PC-3 (cell line): ENCODE measurements at regions not wholly inside any gene's neighbourhood (a gene's known extent, or its start where the extent isn't known, plus 50 kb on each side); places are given as distances from the start of the nearest gene placed in this dataset.

ENCODE experiments used
- ATAC-seq: fragments of 200-7000 bp; cut with Tn5 transposase; 2 replicates; pipeline ENCODE4 v1.9.1; 2020; ENCODE audit warnings: mild to moderate bottlenecking, moderate library complexity
- BruUV-seq: library from RNA; stranded (reverse); fragments of 400-500 nt; replicated peaks from 2 replicates; lab custom pipeline; 2021; lab: Mats Ljungman, UMichigan
- CTCF ChIA-PET: fragments of 300-600 bp; sonication (Branson Sonifier 250); formaldehyde crosslinking; loops from one replicate; lab custom pipeline; 2022; ENCODE audit warnings: antibody characterized with exemption; lab: Charles Lee
- POLR2A ChIA-PET: fragments of 300-600 bp; sonication (Branson Sonifier 250); formaldehyde crosslinking; loops from one replicate; lab custom pipeline; 2022; ENCODE audit warnings: antibody characterized with exemption; ENCODE audit not compliant: unreplicated experiment; lab: Charles Lee
- DNase-seq: peaks from one replicate; pipeline ENCODE4 v3.0.0-alpha.2; 2015
- H2AFZ ChIP-seq: fragments of 300-600 bp; sonication (generic); 2 replicates; pipeline ENCODE4 v1.6.0; 2016; ENCODE audit warnings: antibody characterized with exemption, low read length
- H3F3A ChIP-seq: fragments of 300-600 bp; sonication (generic); one replicate; pipeline ENCODE4 v1.6.0; 2017; ENCODE audit warnings: antibody characterized with exemption, low read length, control low read depth, mild to moderate bottlenecking; ENCODE audit not compliant: unreplicated experiment
- H3K27ac ChIP-seq: fragments of 300-600 bp; sonication (generic); 2 replicates; pipeline ENCODE4 v1.5.1; 2016; ENCODE audit warnings: mild to moderate bottlenecking, low read length
- H3K27me3 ChIP-seq: fragments of 300-600 bp; sonication (generic); 2 replicates; pipeline ENCODE4 v1.6.1; 2016; ENCODE audit warnings: low read length, mixed read lengths
- H3K36me3 ChIP-seq: fragments of 300-600 bp; sonication (generic); 2 replicates; pipeline ENCODE4 v1.6.1; 2016; ENCODE audit warnings: low read depth, mixed run types, low read length, mixed read lengths
- H3K4me1 ChIP-seq: fragments of 300-600 bp; sonication (generic); 2 replicates; pipeline ENCODE4 v1.5.1; 2016; ENCODE audit warnings: low read length; ENCODE audit not compliant: insufficient read depth
- H3K4me2 ChIP-seq: fragments of 300-600 bp; sonication (generic); 2 replicates; pipeline ENCODE4 v1.6.0; 2016; ENCODE audit warnings: low read length
- H3K4me3 ChIP-seq: fragments of 300-600 bp; sonication (generic); 2 replicates; pipeline ENCODE4 v1.5.1; 2016; ENCODE audit warnings: mild to moderate bottlenecking, low read length, mixed read lengths
- H3K79me2 ChIP-seq: fragments of 300-600 bp; sonication (generic); 2 replicates; pipeline ENCODE4 v1.6.1; 2017; ENCODE audit warnings: low read length, mixed read lengths
- H3K9ac ChIP-seq: fragments of 300-600 bp; sonication (generic); 2 replicates; pipeline ENCODE4 v1.6.0; 2016; ENCODE audit warnings: mild to moderate bottlenecking, low read length
- H3K9me2 ChIP-seq: fragments of 300-600 bp; sonication (generic); replicated peaks from 2 replicates; pipeline ENCODE4 v1.6.1; 2016; ENCODE audit warnings: mixed run types, low read length, mixed read lengths
- H3K9me3 ChIP-seq: fragments of 300-600 bp; sonication (generic); 2 replicates; pipeline ENCODE4 v1.6.1; 2016; ENCODE audit warnings: low read length, mixed read lengths
- H4K20me1 ChIP-seq: fragments of 300-600 bp; sonication (generic); 2 replicates; pipeline ENCODE4 v1.6.1; 2016; ENCODE audit warnings: low read length, mixed read lengths
- EZH2 ChIP-seq: fragments of 300-600 bp; sonication (generic); IDR thresholded peaks from one replicate; pipeline ENCODE4 v1.6.1; 2017; ENCODE audit warnings: antibody characterized with exemption, mild to moderate bottlenecking, low read length; ENCODE audit not compliant: unreplicated experiment
- EZH2phosphoT487 ChIP-seq: fragments of 300-600 bp; sonication (generic); IDR thresholded peaks from 2 replicates; pipeline ENCODE4 v1.6.1; 2018; ENCODE audit warnings: mild to moderate bottlenecking, antibody characterized with exemption, low read length, borderline replicate concordance
- intact Hi-C: fragments of 100-400 bp; cut with micrococcal nuclease; formaldehyde crosslinking; loops from 2 replicates; pipeline ENCODE4 v1.9.0; 2023
- TF ChIP-seq, protein P1 (sequence below): fragments of 300-600 bp; sonication (generic); conservative IDR thresholded peaks from 2 replicates; pipeline ENCODE4 v1.5.1; 2017; ENCODE audit warnings: antibody characterized with exemption, low read depth, mild to moderate bottlenecking, low read length

DNA sequence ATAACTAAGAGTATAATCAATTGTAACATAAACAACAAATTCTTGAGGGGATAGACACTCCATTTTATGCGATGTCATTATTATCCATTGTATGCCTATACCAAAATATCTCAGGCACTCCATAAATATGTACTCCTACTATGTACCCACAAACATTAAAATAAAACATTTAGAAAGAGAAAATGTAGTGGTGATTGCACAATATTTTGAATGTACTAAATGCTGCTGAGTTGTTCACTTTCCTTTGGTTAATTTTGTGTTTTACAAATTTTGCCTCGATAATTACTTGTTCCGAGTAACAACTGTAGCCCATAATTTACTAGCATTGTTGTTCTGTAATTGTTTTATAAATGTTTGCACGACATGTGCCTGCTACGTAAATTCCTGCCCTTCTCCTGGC lies 131.3 kb downstream of the DCLK3 start:
- Histone ChIP-seq H2AFZ (no peak overlapping the region), H3F3A (no peaks in the 10 kb centered on the region), H3K9ac (no peak overlapping the region), H3K4me2 (no peak overlapping the region), H3K4me1 (no peaks in the 10 kb centered on the region), H3K4me3 (no peak overlapping the region), H3K9me2 (no peaks in the 10 kb centered on the region), H3K9me3 (no peaks in the 10 kb centered on the region), H3K27ac (no peak overlapping the region), H4K20me1 (no peaks in the 10 kb centered on the region), H3K36me3 (no peaks in the 10 kb centered on the region), H3K79me2 (no peaks in the 10 kb centered on the region), H3K27me3 (no peaks in the 10 kb centered on the region)
- TF ChIP-seq EZH2phosphoT487 (no peak), EZH2 (no peak)
- TF ChIP-seq, protein P1, sequence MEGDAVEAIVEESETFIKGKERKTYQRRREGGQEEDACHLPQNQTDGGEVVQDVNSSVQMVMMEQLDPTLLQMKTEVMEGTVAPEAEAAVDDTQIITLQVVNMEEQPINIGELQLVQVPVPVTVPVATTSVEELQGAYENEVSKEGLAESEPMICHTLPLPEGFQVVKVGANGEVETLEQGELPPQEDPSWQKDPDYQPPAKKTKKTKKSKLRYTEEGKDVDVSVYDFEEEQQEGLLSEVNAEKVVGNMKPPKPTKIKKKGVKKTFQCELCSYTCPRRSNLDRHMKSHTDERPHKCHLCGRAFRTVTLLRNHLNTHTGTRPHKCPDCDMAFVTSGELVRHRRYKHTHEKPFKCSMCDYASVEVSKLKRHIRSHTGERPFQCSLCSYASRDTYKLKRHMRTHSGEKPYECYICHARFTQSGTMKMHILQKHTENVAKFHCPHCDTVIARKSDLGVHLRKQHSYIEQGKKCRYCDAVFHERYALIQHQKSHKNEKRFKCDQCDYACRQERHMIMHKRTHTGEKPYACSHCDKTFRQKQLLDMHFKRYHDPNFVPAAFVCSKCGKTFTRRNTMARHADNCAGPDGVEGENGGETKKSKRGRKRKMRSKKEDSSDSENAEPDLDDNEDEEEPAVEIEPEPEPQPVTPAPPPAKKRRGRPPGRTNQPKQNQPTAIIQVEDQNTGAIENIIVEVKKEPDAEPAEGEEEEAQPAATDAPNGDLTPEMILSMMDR, result no peak
- intact Hi-C loops, result no loop called here
- ATAC-seq (no peak), DNase-seq (no peak)
- POLR2A ChIA-PET, result no interaction called here
- CTCF ChIA-PET, result no interaction called here
- BruUV-seq, result no TSS peak

DNA sequence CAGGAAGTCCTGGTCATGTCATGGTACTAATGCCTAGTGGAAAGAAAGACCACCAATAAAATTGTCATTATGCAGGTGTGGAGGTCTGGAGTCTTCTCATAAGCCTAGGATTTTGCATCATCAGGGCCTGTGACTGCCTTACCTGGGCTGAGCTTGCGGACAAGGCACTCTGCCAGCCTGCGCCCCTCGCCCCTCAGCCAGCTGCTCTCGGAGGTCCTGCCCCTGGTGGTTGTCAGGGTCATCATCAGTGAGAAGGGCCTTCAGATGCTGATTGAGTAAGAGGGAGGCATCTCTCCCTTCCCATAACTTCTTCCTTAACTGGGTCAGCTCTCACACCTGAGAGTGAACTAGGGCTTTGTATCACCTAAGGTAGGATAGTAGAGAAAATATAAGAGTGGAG lies 132.8 kb downstream of the DCLK3 start:
- Histone ChIP-seq H3K9ac (no peak overlapping the region), H3K9me3 (no peaks in the 10 kb centered on the region), H4K20me1 (no peaks in the 10 kb centered on the region), H3K27ac (no peak overlapping the region), H3K4me3 (no peak overlapping the region), H3K9me2 (no peaks in the 10 kb centered on the region), H3K4me2 (no peak overlapping the region), H3K27me3 (no peaks in the 10 kb centered on the region), H3K4me1 (no peaks in the 10 kb centered on the region), H3K79me2 (no peaks in the 10 kb centered on the region), H3F3A (no peaks in the 10 kb centered on the region), H2AFZ (no peak overlapping the region), H3K36me3 (no peaks in the 10 kb centered on the region)
- BruUV-seq, result no TSS peak
- ChIA-PET POLR2A (no interaction called here), CTCF (no interaction called here)
- intact Hi-C loops, result no loop called here
- DNase-seq, result no peak
- TF ChIP-seq, protein P1, result no peak
- TF ChIP-seq EZH2phosphoT487 (no peak), EZH2 (no peak)
- no peak for ATAC-seq

DNA sequence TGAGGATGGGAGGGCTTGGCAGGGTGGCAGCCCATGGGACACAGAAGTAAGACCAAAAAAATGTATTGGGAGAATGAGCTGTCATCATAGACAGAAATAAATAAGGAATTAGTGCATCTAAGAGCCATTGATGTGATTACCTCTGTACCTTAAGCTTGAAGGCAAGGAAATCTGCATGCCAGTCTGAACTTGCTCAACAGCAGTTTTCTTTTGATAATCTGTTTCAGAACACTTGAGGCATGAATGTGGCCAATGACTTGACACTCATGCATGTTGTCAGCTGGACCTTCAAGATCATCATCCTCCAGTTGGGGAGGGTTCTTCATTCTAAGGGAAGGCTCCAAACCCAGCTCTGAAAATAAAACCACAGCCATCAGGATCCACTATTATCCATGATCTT lies 148.5 kb downstream of the DCLK3 start:
- Histone ChIP-seq H3K4me1 (no peaks in the 10 kb centered on the region), H3K27me3 (no peaks in the 10 kb centered on the region), H3K79me2 (no peaks in the 10 kb centered on the region), H3K9ac (no peak overlapping the region), H3F3A (no peaks in the 10 kb centered on the region), H2AFZ (no peak overlapping the region), H4K20me1 (no peaks in the 10 kb centered on the region), H3K9me2 (no peaks in the 10 kb centered on the region), H3K36me3 (no peaks in the 10 kb centered on the region), H3K4me2 (no peak overlapping the region), H3K4me3 (no peak overlapping the region), H3K9me3 (no peaks in the 10 kb centered on the region), H3K27ac (no peak overlapping the region)
- CTCF ChIA-PET, result no interaction called here
- no peak for TF ChIP-seq EZH2phosphoT487
- no peak for TF ChIP-seq EZH2
- TF ChIP-seq, protein P1, result no peak
- intact Hi-C loops, result no loop called here
- no TSS peak for BruUV-seq
- ATAC-seq, result no peak
- no peak for DNase-seq
- POLR2A ChIA-PET, result no interaction called here
